Upper lobe of left lung (tissue), 4 donors: ENCODE measurements at regions not wholly inside any gene's neighbourhood (a gene's known extent, or its start where the extent isn't known, plus 50 kb on each side); places are given as distances from the start of the nearest gene placed in this dataset.
"Not testable (repeated sequence)": the region's sequence is repeated elsewhere in the genome, so short reads cannot be mapped to it uniquely, and the experiment has no call there.

Experiments used
- EP300 ChIP-seq, 4 donors: sonication (generic); formaldehyde crosslinking; IDR thresholded peaks; one replicate each; pipeline ENCODE4 v1.5.1; 2017; ENCODE audit warnings: antibody characterized with exemption in 4 of 4, control low read depth in 2 of 4
- POLR2A ChIP-seq, 4 donors: fragments of 450-650 bp; IDR thresholded peaks; one replicate each; pipeline ENCODE4 v1.5.1; 2016 to 2017; ENCODE audit warnings: antibody characterized with exemption in 4 of 4, mild to moderate bottlenecking in 2 of 4
- POLR2AphosphoS5 ChIP-seq, 2 donors: sonication (generic); formaldehyde crosslinking; IDR thresholded peaks; one replicate each; pipeline ENCODE4 v1.5.1; 2017; ENCODE audit warnings: antibody characterized with exemption in 2 of 2
- TF ChIP-seq, protein P1 (sequence below), 6 experiments: fragments of 450-650 bp in 4 of 6; fragments of 200-600 bp in 2 of 6; sonication (generic) in 2 of 6; IDR thresholded peaks; one replicate each; pipeline ENCODE4 v1.5.1; 2016 to 2019; ENCODE audit warnings: antibody characterized with exemption in 6 of 6

DNA sequence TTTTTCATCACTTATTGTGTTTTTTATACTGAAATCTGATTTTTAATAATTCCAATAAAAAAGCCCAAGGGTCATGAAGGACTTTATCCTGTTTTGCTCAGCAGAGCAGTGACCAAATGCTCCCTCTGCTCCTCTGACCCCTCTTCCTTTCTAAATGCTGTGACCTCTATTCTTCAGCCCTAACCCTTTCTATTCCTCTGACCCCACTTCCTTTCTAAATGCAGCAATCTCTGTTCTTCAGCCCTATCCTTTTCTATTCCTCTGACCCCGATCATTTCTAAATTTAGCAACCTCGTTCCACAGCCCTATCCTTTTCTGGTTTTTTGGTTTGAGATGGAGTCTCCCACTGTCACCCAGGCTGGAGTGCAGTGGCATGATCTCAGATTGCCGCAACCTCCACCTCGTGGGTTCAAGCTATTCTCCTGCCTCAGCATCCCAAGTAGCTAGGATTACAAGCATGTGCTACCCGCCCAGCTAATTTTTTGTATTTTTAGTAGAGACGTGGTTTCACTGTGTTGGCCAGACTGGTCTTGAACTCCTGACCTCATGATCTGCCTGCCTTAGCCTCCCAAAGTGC, 581.4 kb upstream of the DEFB115 start:
- TF ChIP-seq, protein P1, sequence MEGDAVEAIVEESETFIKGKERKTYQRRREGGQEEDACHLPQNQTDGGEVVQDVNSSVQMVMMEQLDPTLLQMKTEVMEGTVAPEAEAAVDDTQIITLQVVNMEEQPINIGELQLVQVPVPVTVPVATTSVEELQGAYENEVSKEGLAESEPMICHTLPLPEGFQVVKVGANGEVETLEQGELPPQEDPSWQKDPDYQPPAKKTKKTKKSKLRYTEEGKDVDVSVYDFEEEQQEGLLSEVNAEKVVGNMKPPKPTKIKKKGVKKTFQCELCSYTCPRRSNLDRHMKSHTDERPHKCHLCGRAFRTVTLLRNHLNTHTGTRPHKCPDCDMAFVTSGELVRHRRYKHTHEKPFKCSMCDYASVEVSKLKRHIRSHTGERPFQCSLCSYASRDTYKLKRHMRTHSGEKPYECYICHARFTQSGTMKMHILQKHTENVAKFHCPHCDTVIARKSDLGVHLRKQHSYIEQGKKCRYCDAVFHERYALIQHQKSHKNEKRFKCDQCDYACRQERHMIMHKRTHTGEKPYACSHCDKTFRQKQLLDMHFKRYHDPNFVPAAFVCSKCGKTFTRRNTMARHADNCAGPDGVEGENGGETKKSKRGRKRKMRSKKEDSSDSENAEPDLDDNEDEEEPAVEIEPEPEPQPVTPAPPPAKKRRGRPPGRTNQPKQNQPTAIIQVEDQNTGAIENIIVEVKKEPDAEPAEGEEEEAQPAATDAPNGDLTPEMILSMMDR (IDR thresholded peaks at IDR 0.05) = not testable (repeated sequence)
- TF ChIP-seq POLR2A, POLR2AphosphoS5, EP300 (IDR thresholded peaks at IDR 0.05): not testable (repeated sequence)
